ENCODE measurements at regions not wholly inside any gene's neighbourhood (a gene's known extent, or its start where the extent isn't known, plus 50 kb on each side); places are given as distances from the start of the nearest gene placed in this dataset.

GRCh38 chr1:79885101-79885500 is 878.6 kb upstream of the ADGRL4 start:
- no peaks in the 10 kb centered on the region for H3K4me1 ChIP-seq
- H3K4me3 ChIP-seq = no peak overlapping the region
- no peak for DNase-seq (ENCODE audit: low spot score)
- H3K36me3 ChIP-seq = no peaks in the 10 kb centered on the region
- no peak for TF ChIP-seq CTCF (IDR thresholded peaks at IDR 0.05)
- H3K27me3 ChIP-seq = no peaks in the 10 kb centered on the region
- no peaks in the 10 kb centered on the region for H3K9me3 ChIP-seq
- H3K27ac ChIP-seq = no peak overlapping the region

GRCh38 chr1:79877086-79877485 is 870.6 kb upstream of the ADGRL4 start:
- no peak overlapping the region for H3K27ac ChIP-seq
- H3K36me3 ChIP-seq = no peaks in the 10 kb centered on the region
- peaks cover 0 to 8% of the 10 kb centered on the region in 2 donors for H3K9me3 ChIP-seq
- no peak for DNase-seq (ENCODE audit: low spot score)
- H3K27me3 ChIP-seq = no peaks in the 10 kb centered on the region
- no peak overlapping the region for H3K4me3 ChIP-seq
- no peaks in the 10 kb centered on the region for H3K4me1 ChIP-seq
- TF ChIP-seq CTCF (IDR thresholded peaks at IDR 0.05) = no peak

GRCh38 chr1:79875187-79875586 is 868.7 kb upstream of the ADGRL4 start:
- no peak for DNase-seq (ENCODE audit: low spot score)
- Histone ChIP-seq H3K4me3 (no peak overlapping the region), H3K27me3 (no peaks in the 10 kb centered on the region), H3K36me3 (no peaks in the 10 kb centered on the region), H3K9me3 (peaks cover 0 to 8% of the 10 kb centered on the region in 2 donors), H3K4me1 (no peaks in the 10 kb centered on the region), H3K27ac (no peak overlapping the region)
- no peak for TF ChIP-seq CTCF (IDR thresholded peaks at IDR 0.05)

- TF ChIP-seq CTCF (IDR thresholded peaks at IDR 0.05) = no peak
- Histone ChIP-seq H3K4me1 (no peaks in the 10 kb centered on the region), H3K9me3 (peaks cover 0 to 8% of the 10 kb centered on the region in 2 donors), H3K4me3 (no peak overlapping the region), H3K27me3 (no peaks in the 10 kb centered on the region), H3K27ac (no peak overlapping the region), H3K36me3 (no peaks in the 10 kb centered on the region)
- no peak for DNase-seq (ENCODE audit: low spot score)
Observed at GRCh38 chr1:79874289-79874688, 867.8 kb upstream of the ADGRL4 start.

GRCh38 chr1:79859212-79859948 is 852.9 kb upstream of the ADGRL4 start:
- no peak for TF ChIP-seq CTCF (IDR thresholded peaks at IDR 0.05)
- no peaks in the 10 kb centered on the region for H3K9me3 ChIP-seq
- H3K27ac ChIP-seq = no peak overlapping the region
- no peak overlapping the region for H3K4me3 ChIP-seq
- H3K4me1 ChIP-seq = no peaks in the 10 kb centered on the region
- no peaks in the 10 kb centered on the region for H3K27me3 ChIP-seq
- no peak for DNase-seq (ENCODE audit: low spot score)
- H3K36me3 ChIP-seq = no peaks in the 10 kb centered on the region

- no peaks in the 10 kb centered on the region for H3K27me3 ChIP-seq
- no peak for TF ChIP-seq CTCF (IDR thresholded peaks at IDR 0.05)
Observed at GRCh38 chr1:79852004-79852403, 845.5 kb upstream of the ADGRL4 start.

More at GRCh38 chr1:79852004-79852403, 845.5 kb upstream of the ADGRL4 start:
- no peak for DNase-seq (ENCODE audit: low spot score)
- H3K36me3 ChIP-seq = no peaks in the 10 kb centered on the region
- no peaks in the 10 kb centered on the region for H3K9me3 ChIP-seq
- H3K4me1 ChIP-seq = no peaks in the 10 kb centered on the region
- no peak overlapping the region for H3K27ac ChIP-seq
- H3K4me3 ChIP-seq = no peak overlapping the region

Data from right atrium auricular region (tissue), 2 donors.